ENCODE measurements at regions not wholly inside any gene's neighbourhood (a gene's known extent, or its start where the extent isn't known, plus 50 kb on each side); places are given as distances from the start of the nearest gene placed in this dataset.

DNA sequence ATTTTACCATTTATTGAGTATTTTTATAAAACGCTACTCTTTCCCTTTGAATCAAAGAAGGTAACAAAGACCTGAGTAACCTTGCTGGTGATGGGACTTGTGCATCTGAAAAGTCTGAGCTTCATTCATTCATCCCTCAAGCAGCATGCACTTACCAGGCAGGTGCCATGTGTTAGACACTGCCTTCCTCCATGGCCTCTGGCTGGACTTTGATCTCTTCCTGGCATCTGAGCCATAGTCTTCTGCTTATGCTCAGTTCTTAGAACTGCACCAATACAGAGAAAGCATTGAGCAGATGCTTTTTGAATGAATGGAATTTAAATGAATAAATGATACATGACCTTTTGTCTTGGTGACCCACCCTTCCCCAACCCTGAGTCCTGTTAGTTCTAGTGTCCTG lies 251.4 kb upstream of the COPS8 start:
- TF ChIP-seq ZNF274 (IDR thresholded peaks at IDR 0.05; ENCODE audit: low read depth, low read length) (no peak), YY1 (IDR thresholded peaks at IDR 0.05; ENCODE audit: insufficient read depth, insufficient read length) (no peak)

All from NT2/D1 (cell line).